ENCODE measurements at regions not wholly inside any gene's neighbourhood (a gene's known extent, or its start where the extent isn't known, plus 50 kb on each side); places are given as distances from the start of the nearest gene placed in this dataset.
A peak's percentile ranks its signal among the peaks of the same experiment; 100 is the strongest.

GRCh38 chr20:57831326-57831992 lies 121.6 kb upstream of the PMEPA1 start:
- DNase-seq: no peak
- H3K4me3 ChIP-seq: no peak overlapping the region
- TF ChIP-seq CTCF (IDR thresholded peaks at IDR 0.05): no peak
- H3K36me3 ChIP-seq (ENCODE audit: insufficient read depth in 1 of 2, low read depth in 1 of 2): no peaks in the 10 kb centered on the region
- H3K4me1 ChIP-seq: peaks cover 4% of the 10 kb centered on the region
- no peaks in the 10 kb centered on the region for H3K9me3 ChIP-seq
- ATAC-seq: peak; percentile 25 to 69 (median 52)
- no peak overlapping the region for H3K27ac ChIP-seq
- WGBS, 3 donors: 57 to 66% (median 64%) methylated on average over 9 of the region's 9 CpGs
- H3K27me3 ChIP-seq (ENCODE audit: insufficient read depth in 3 of 3, low read length in 2 of 3): no peaks in the 10 kb centered on the region
- intact Hi-C loops (cut with DNase I): loop anchor here in 1 of 2 donors (5.0 kb wide), 1 partner anchor 51 kb away; no protein-coding TSS in a partner anchor

- no peak overlapping the region for H3K27ac ChIP-seq
- no peak for DNase-seq
- intact Hi-C loops (cut with DNase I): loop anchor here in 1 of 2 donors (5.0 kb wide), 1 partner anchor 52 kb away; no protein-coding TSS in a partner anchor
- H3K36me3 ChIP-seq (ENCODE audit: insufficient read depth in 1 of 2, low read depth in 1 of 2): no peaks in the 10 kb centered on the region
- ATAC-seq: no peak
- no peak for TF ChIP-seq CTCF (IDR thresholded peaks at IDR 0.05)
- H3K9me3 ChIP-seq: no peaks in the 10 kb centered on the region
- peaks cover 4% of the 10 kb centered on the region for H3K4me1 ChIP-seq
- H3K4me3 ChIP-seq: no peak overlapping the region
- WGBS, 3 donors: 96 to 98% (median 97%) methylated on average over 12 of the region's 12 CpGs
- H3K27me3 ChIP-seq (ENCODE audit: insufficient read depth in 3 of 3, low read length in 2 of 3): no peaks in the 10 kb centered on the region
These were observed 120.7 kb upstream of the PMEPA1 start for GRCh38 chr20:57830515-57830895.

DNA sequence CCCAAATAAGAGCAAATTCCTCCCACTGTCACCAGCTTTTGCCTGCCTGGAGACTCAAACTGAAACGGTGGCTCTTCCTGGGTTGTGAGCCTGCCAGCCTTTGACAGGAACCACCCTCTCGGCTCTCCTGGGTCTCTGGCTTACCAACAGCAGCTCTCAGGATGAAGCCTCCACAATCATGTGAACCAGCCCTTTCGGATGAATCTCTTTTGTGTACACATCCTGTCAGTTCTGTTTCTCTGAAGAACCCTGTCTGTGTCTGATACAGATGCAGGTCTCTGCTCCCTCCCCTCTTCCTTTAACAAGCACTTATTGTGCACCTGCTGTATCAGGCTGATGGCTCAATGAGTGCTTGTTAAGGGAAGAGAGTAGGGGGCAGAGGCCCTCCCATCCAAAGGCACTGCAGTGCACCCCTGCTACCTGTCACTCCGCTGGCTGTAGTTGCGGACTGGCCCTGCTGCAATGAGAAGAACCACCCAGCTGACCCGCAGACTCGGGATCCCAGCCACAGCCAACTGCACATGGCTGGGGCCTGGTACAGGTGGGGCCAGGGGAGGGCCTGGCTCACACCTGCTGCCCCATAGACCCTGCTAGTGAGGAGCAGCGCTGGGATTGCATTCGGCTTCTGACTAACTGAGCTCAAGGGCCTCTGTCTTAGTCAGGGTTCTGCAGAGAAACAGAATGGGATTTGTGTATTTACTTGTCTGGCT lies 120.1 kb upstream of the PMEPA1 start:
- Histone ChIP-seq H3K27ac (no peak overlapping the region), H3K27me3 (ENCODE audit: insufficient read depth in 3 of 3, low read length in 2 of 3) (no peaks in the 10 kb centered on the region), H3K9me3 (no peaks in the 10 kb centered on the region), H3K36me3 (ENCODE audit: insufficient read depth in 1 of 2, low read depth in 1 of 2) (no peaks in the 10 kb centered on the region), H3K4me3 (no peak overlapping the region), H3K4me1 (peaks cover 4% of the 10 kb centered on the region)
- no peak for TF ChIP-seq CTCF (IDR thresholded peaks at IDR 0.05)
- DNase-seq: no peak
- 88 to 92% (median 88%) methylated on average over 9 of the region's 9 CpGs for WGBS, 3 donors
- intact Hi-C loops (cut with DNase I): loop anchor here in 1 of 2 donors (5.0 kb wide), 1 partner anchor 52 kb away; no protein-coding TSS in a partner anchor
- no peak for ATAC-seq

- no peak overlapping the region for H3K4me3 ChIP-seq
- H3K27me3 ChIP-seq (ENCODE audit: insufficient read depth in 3 of 3, low read length in 2 of 3): no peaks in the 10 kb centered on the region
- no peak for TF ChIP-seq CTCF (IDR thresholded peaks at IDR 0.05)
- no peaks in the 10 kb centered on the region for H3K36me3 ChIP-seq (ENCODE audit: insufficient read depth in 1 of 2, low read depth in 1 of 2)
- DNase-seq (no peak), ATAC-seq (no peak)
- H3K9me3 ChIP-seq: no peaks in the 10 kb centered on the region
- intact Hi-C loops (cut with DNase I): no loop called here
- H3K4me1 ChIP-seq: peaks cover 4% of the 10 kb centered on the region
- no peak overlapping the region for H3K27ac ChIP-seq
- 90 to 93% (median 90%) methylated on average over 6 of the region's 6 CpGs for WGBS, 3 donors
These were observed 119.5 kb upstream of the PMEPA1 start for GRCh38 chr20:57829336-57829735.

All from psoas muscle (tissue), 7 donors.